ENCODE measurements at regions not wholly inside any gene's neighbourhood (a gene's known extent, or its start where the extent isn't known, plus 50 kb on each side); places are given as distances from the start of the nearest gene placed in this dataset.

- H3K4me3 Mint-ChIP-seq: no peak overlapping the region
- Histone ChIP-seq H3K4me1 (ENCODE audit: control insufficient read depth in 1 of 2, extremely low read depth in 1 of 2, insufficient read depth in 2 of 2, low read length in 2 of 2) (no peaks in the 10 kb centered on the region), H3K27me3 (replicated peaks in 1 of 2; ENCODE audit: control insufficient read depth in 2 of 2, extremely low read depth in 1 of 2, insufficient read depth in 2 of 2, low read length in 1 of 2) (no peaks in the 10 kb centered on the region), H3K27ac (ENCODE audit: low read length) (no peak overlapping the region), H3K36me3 (ENCODE audit: control insufficient read depth in 2 of 2, extremely low read depth in 1 of 2, insufficient read depth in 1 of 2, low read length in 1 of 2) (no peaks in the 10 kb centered on the region), H3K9me3 (no peaks in the 10 kb centered on the region), H3K4me3 (ENCODE audit: control insufficient read depth in 1 of 2, extremely low read depth in 1 of 2, low read length in 1 of 2) (no peak overlapping the region)
- ATAC-seq (replicated peaks in 1 of 4) (no peak), DNase-seq (no peak)
- no peaks in the 10 kb centered on the region for H3K27me3 Mint-ChIP-seq
- no peaks in the 10 kb centered on the region for H3K36me3 Mint-ChIP-seq
- H3K27ac Mint-ChIP-seq: no peak overlapping the region
- POLR2A ChIA-PET: no interaction called here
- H3K4me1 Mint-ChIP-seq: peaks cover 0 to 4% (median 0%) of the 10 kb centered on the region in 3 donors
- H3K9me3 Mint-ChIP-seq: peaks cover 0 to 4% (median 0%) of the 10 kb centered on the region in 3 donors
- CTCF ChIA-PET: no interaction called here
- WGBS (ENCODE audit: insufficient coverage): 74% methylated on average over 3 of the region's 4 CpGs
These were observed 116.3 kb upstream of the ARPP21 start for GRCh38 chr3:35523074-35523473.

GRCh38 chr3:35523838-35524237, 115.5 kb upstream of the ARPP21 start:
- Histone ChIP-seq H3K36me3 (ENCODE audit: control insufficient read depth in 2 of 2, extremely low read depth in 1 of 2, insufficient read depth in 1 of 2, low read length in 1 of 2) (no peaks in the 10 kb centered on the region), H3K4me1 (ENCODE audit: control insufficient read depth in 1 of 2, extremely low read depth in 1 of 2, insufficient read depth in 2 of 2, low read length in 2 of 2) (no peaks in the 10 kb centered on the region), H3K27me3 (replicated peaks in 1 of 2; ENCODE audit: control insufficient read depth in 2 of 2, extremely low read depth in 1 of 2, insufficient read depth in 2 of 2, low read length in 1 of 2) (no peaks in the 10 kb centered on the region), H3K4me3 (ENCODE audit: control insufficient read depth in 1 of 2, extremely low read depth in 1 of 2, low read length in 1 of 2) (no peak overlapping the region), H3K27ac (ENCODE audit: low read length) (no peak overlapping the region), H3K9me3 (no peaks in the 10 kb centered on the region)
- 67% methylated on average over 1 of the region's 4 CpGs for WGBS (ENCODE audit: insufficient coverage)
- CTCF ChIA-PET: no interaction called here
- peaks cover 0 to 8% (median 2%) of the 10 kb centered on the region in 3 donors for H3K9me3 Mint-ChIP-seq
- H3K4me1 Mint-ChIP-seq: peaks cover 0 to 4% (median 0%) of the 10 kb centered on the region in 3 donors
- H3K36me3 Mint-ChIP-seq: no peaks in the 10 kb centered on the region
- DNase-seq (no peak), ATAC-seq (replicated peaks in 1 of 4) (no peak)
- no peaks in the 10 kb centered on the region for H3K27me3 Mint-ChIP-seq
- H3K27ac Mint-ChIP-seq: no peak overlapping the region
- no peak overlapping the region for H3K4me3 Mint-ChIP-seq
- POLR2A ChIA-PET: no interaction called here

- ATAC-seq (replicated peaks in 1 of 4) (no peak), DNase-seq (no peak)
- no peak overlapping the region for H3K27ac ChIP-seq (ENCODE audit: low read length)
- Mint-ChIP-seq H3K27ac (no peak overlapping the region), H3K9me3 (peaks cover 0 to 11% (median 2%) of the 10 kb centered on the region in 3 donors), H3K4me3 (no peak overlapping the region), H3K4me1 (peaks cover 0 to 4% (median 0%) of the 10 kb centered on the region in 3 donors), H3K36me3 (no peaks in the 10 kb centered on the region), H3K27me3 (no peaks in the 10 kb centered on the region)
- 77% methylated on average over 2 of the region's 2 CpGs for WGBS (ENCODE audit: insufficient coverage)
- no peak overlapping the region for H3K4me3 ChIP-seq (ENCODE audit: control insufficient read depth in 1 of 2, extremely low read depth in 1 of 2, low read length in 1 of 2)
- no peaks in the 10 kb centered on the region for H3K36me3 ChIP-seq (ENCODE audit: control insufficient read depth in 2 of 2, extremely low read depth in 1 of 2, insufficient read depth in 1 of 2, low read length in 1 of 2)
- CTCF ChIA-PET: no interaction called here
- no peaks in the 10 kb centered on the region for H3K27me3 ChIP-seq (replicated peaks in 1 of 2; ENCODE audit: control insufficient read depth in 2 of 2, extremely low read depth in 1 of 2, insufficient read depth in 2 of 2, low read length in 1 of 2)
- no peaks in the 10 kb centered on the region for H3K9me3 ChIP-seq
- POLR2A ChIA-PET: no interaction called here
- H3K4me1 ChIP-seq (ENCODE audit: control insufficient read depth in 1 of 2, extremely low read depth in 1 of 2, insufficient read depth in 2 of 2, low read length in 2 of 2): no peaks in the 10 kb centered on the region
These were observed 114.5 kb upstream of the ARPP21 start for GRCh38 chr3:35524856-35525255.

- no peak overlapping the region for H3K27ac Mint-ChIP-seq
- peaks cover 0 to 11% (median 2%) of the 10 kb centered on the region in 3 donors for H3K9me3 Mint-ChIP-seq
- CTCF ChIA-PET: no interaction called here
- H3K36me3 Mint-ChIP-seq: no peaks in the 10 kb centered on the region
- Histone ChIP-seq H3K27me3 (replicated peaks in 1 of 2; ENCODE audit: control insufficient read depth in 2 of 2, extremely low read depth in 1 of 2, insufficient read depth in 2 of 2, low read length in 1 of 2) (no peaks in the 10 kb centered on the region), H3K4me3 (ENCODE audit: control insufficient read depth in 1 of 2, extremely low read depth in 1 of 2, low read length in 1 of 2) (no peak overlapping the region), H3K36me3 (ENCODE audit: control insufficient read depth in 2 of 2, extremely low read depth in 1 of 2, insufficient read depth in 1 of 2, low read length in 1 of 2) (no peaks in the 10 kb centered on the region), H3K9me3 (no peaks in the 10 kb centered on the region), H3K27ac (ENCODE audit: low read length) (no peak overlapping the region), H3K4me1 (ENCODE audit: control insufficient read depth in 1 of 2, extremely low read depth in 1 of 2, insufficient read depth in 2 of 2, low read length in 2 of 2) (no peaks in the 10 kb centered on the region)
- no peaks in the 10 kb centered on the region for H3K4me1 Mint-ChIP-seq
- no peak for ATAC-seq (replicated peaks in 1 of 4)
- DNase-seq: no peak
- WGBS (ENCODE audit: insufficient coverage): 75% methylated on average over 1 of the region's 6 CpGs
- no peaks in the 10 kb centered on the region for H3K27me3 Mint-ChIP-seq
- H3K4me3 Mint-ChIP-seq: no peak overlapping the region
- POLR2A ChIA-PET: no interaction called here
These were observed 110.6 kb upstream of the ARPP21 start for GRCh38 chr3:35528728-35529127.

- H3K4me1 Mint-ChIP-seq: no peaks in the 10 kb centered on the region
- no peak overlapping the region for H3K4me3 Mint-ChIP-seq
- POLR2A ChIA-PET: no interaction called here
- no peaks in the 10 kb centered on the region for H3K27me3 ChIP-seq (replicated peaks in 1 of 2; ENCODE audit: control insufficient read depth in 2 of 2, extremely low read depth in 1 of 2, insufficient read depth in 2 of 2, low read length in 1 of 2)
- no peaks in the 10 kb centered on the region for H3K27me3 Mint-ChIP-seq
- no peak for DNase-seq
- no peak overlapping the region for H3K27ac Mint-ChIP-seq
- H3K9me3 Mint-ChIP-seq: peaks cover 0 to 11% (median 2%) of the 10 kb centered on the region in 3 donors
- no peak overlapping the region for H3K27ac ChIP-seq (ENCODE audit: low read length)
- no peaks in the 10 kb centered on the region for H3K36me3 ChIP-seq (ENCODE audit: control insufficient read depth in 2 of 2, extremely low read depth in 1 of 2, insufficient read depth in 1 of 2, low read length in 1 of 2)
- no peaks in the 10 kb centered on the region for H3K36me3 Mint-ChIP-seq
- no peaks in the 10 kb centered on the region for H3K4me1 ChIP-seq (ENCODE audit: control insufficient read depth in 1 of 2, extremely low read depth in 1 of 2, insufficient read depth in 2 of 2, low read length in 2 of 2)
- H3K9me3 ChIP-seq: no peaks in the 10 kb centered on the region
- 88% methylated on average over 3 of the region's 6 CpGs for WGBS (ENCODE audit: insufficient coverage)
- H3K4me3 ChIP-seq (ENCODE audit: control insufficient read depth in 1 of 2, extremely low read depth in 1 of 2, low read length in 1 of 2): no peak overlapping the region
- CTCF ChIA-PET: no interaction called here
- no peak for ATAC-seq (replicated peaks in 1 of 4)
These were observed 110.0 kb upstream of the ARPP21 start for GRCh38 chr3:35529337-35529736.

GRCh38 chr3:35537265-35537664, 102.1 kb upstream of the ARPP21 start:
- ATAC-seq (replicated peaks in 1 of 4) (no peak), DNase-seq (no peak)
- Histone ChIP-seq H3K36me3 (ENCODE audit: control insufficient read depth in 2 of 2, extremely low read depth in 1 of 2, insufficient read depth in 1 of 2, low read length in 1 of 2) (no peaks in the 10 kb centered on the region), H3K4me3 (ENCODE audit: control insufficient read depth in 1 of 2, extremely low read depth in 1 of 2, low read length in 1 of 2) (no peak overlapping the region), H3K27me3 (replicated peaks in 1 of 2; ENCODE audit: control insufficient read depth in 2 of 2, extremely low read depth in 1 of 2, insufficient read depth in 2 of 2, low read length in 1 of 2) (no peaks in the 10 kb centered on the region), H3K4me1 (ENCODE audit: control insufficient read depth in 1 of 2, extremely low read depth in 1 of 2, insufficient read depth in 2 of 2, low read length in 2 of 2) (no peaks in the 10 kb centered on the region), H3K27ac (ENCODE audit: low read length) (no peak overlapping the region), H3K9me3 (no peaks in the 10 kb centered on the region)
- H3K4me1 Mint-ChIP-seq: no peaks in the 10 kb centered on the region
- POLR2A ChIA-PET: no interaction called here
- no CpG with 5 or more reads among the region's 1 CpG for WGBS (ENCODE audit: insufficient coverage)
- H3K9me3 Mint-ChIP-seq: peaks cover 0 to 8% (median 4%) of the 10 kb centered on the region in 3 donors
- no peaks in the 10 kb centered on the region for H3K27me3 Mint-ChIP-seq
- CTCF ChIA-PET: no interaction called here
- no peaks in the 10 kb centered on the region for H3K36me3 Mint-ChIP-seq
- H3K27ac Mint-ChIP-seq: no peak overlapping the region
- no peak overlapping the region for H3K4me3 Mint-ChIP-seq

- Mint-ChIP-seq H3K4me3 (no peak overlapping the region), H3K9me3 (peaks cover 0 to 12% (median 9%) of the 10 kb centered on the region in 3 donors), H3K36me3 (no peaks in the 10 kb centered on the region), H3K4me1 (no peaks in the 10 kb centered on the region), H3K27ac (no peak overlapping the region), H3K27me3 (no peaks in the 10 kb centered on the region)
- Histone ChIP-seq H3K4me1 (ENCODE audit: control insufficient read depth in 1 of 2, extremely low read depth in 1 of 2, insufficient read depth in 2 of 2, low read length in 2 of 2) (no peaks in the 10 kb centered on the region), H3K9me3 (no peaks in the 10 kb centered on the region), H3K36me3 (ENCODE audit: control insufficient read depth in 2 of 2, extremely low read depth in 1 of 2, insufficient read depth in 1 of 2, low read length in 1 of 2) (no peaks in the 10 kb centered on the region), H3K4me3 (ENCODE audit: control insufficient read depth in 1 of 2, extremely low read depth in 1 of 2, low read length in 1 of 2) (no peak overlapping the region), H3K27ac (ENCODE audit: low read length) (no peak overlapping the region), H3K27me3 (replicated peaks in 1 of 2; ENCODE audit: control insufficient read depth in 2 of 2, extremely low read depth in 1 of 2, insufficient read depth in 2 of 2, low read length in 1 of 2) (no peaks in the 10 kb centered on the region)
- no peak for ATAC-seq (replicated peaks in 1 of 4)
- no peak for DNase-seq
- CTCF ChIA-PET: no interaction called here
- POLR2A ChIA-PET: no interaction called here
- no CpG with 5 or more reads among the region's 1 CpG for whole genome bisulfite sequencing (ENCODE audit: insufficient coverage)
These were observed 94.3 kb upstream of the ARPP21 start for GRCh38 chr3:35544976-35545375.
